ENCODE measurements at regions not wholly inside any gene's neighbourhood (a gene's known extent, or its start where the extent isn't known, plus 50 kb on each side); places are given as distances from the start of the nearest gene placed in this dataset.

- Histone ChIP-seq H3K27me3 (ENCODE audit: control insufficient read depth in 2 of 2, insufficient read depth in 2 of 2, low read length in 2 of 2) (no peaks in the 10 kb centered on the region), H3K27ac (ENCODE audit: insufficient read depth, low read depth, low read length) (no peak overlapping the region), H3K4me3 (replicated peaks in 1 of 3; ENCODE audit: insufficient read depth in 1 of 3, low read depth in 1 of 3, low read length in 3 of 3) (no peak overlapping the region), H3K79me2 (ENCODE audit: control insufficient read depth, insufficient read depth, low read length) (no peaks in the 10 kb centered on the region), H3K4me2 (ENCODE audit: insufficient read depth, low read length) (no peak overlapping the region), H3K4me1 (ENCODE audit: control insufficient read depth, extremely low read depth, insufficient read depth, low read length) (no peaks in the 10 kb centered on the region), H3K36me3 (ENCODE audit: control insufficient read depth in 2 of 2, extremely low read depth in 1 of 2, insufficient read depth in 2 of 2, low read length in 2 of 2) (no peaks in the 10 kb centered on the region), H3K9me3 (replicated peaks; ENCODE audit: control insufficient read depth, insufficient read depth, low read length) (no peaks in the 10 kb centered on the region), H3K9ac (replicated peaks; ENCODE audit: extremely low read depth, insufficient read depth, low read length) (no peak overlapping the region), H2AFZ (ENCODE audit: low read depth, low read length) (no peak overlapping the region), H3K9me1 (replicated peaks; ENCODE audit: control insufficient read depth, extremely low read depth, insufficient read depth, low read length) (no peaks in the 10 kb centered on the region), H4K20me1 (replicated peaks; ENCODE audit: control insufficient read depth, extremely low read depth, insufficient read depth, low read length) (no peaks in the 10 kb centered on the region)
- TF ChIP-seq POLR2A (IDR thresholded peaks at IDR 0.05; ENCODE audit: low read depth, low read length) (no peak), MAX (IDR thresholded peaks at IDR 0.05; ENCODE audit: insufficient read depth, insufficient read length) (no peak), FOS (IDR thresholded peaks at IDR 0.05; ENCODE audit: borderline replicate concordance, insufficient read depth, low read length) (no peak), MYC (IDR thresholded peaks at IDR 0.05; ENCODE audit: low read depth, low read length) (no peak), POLR2AphosphoS5 (IDR thresholded peaks at IDR 0.05; ENCODE audit: insufficient read depth, low read depth, low read length) (no peak), GATA2 (IDR thresholded peaks at IDR 0.05; ENCODE audit: insufficient read depth, insufficient read length, low read depth, low read length) (no peak), EZH2 (IDR thresholded peaks at IDR 0.05; ENCODE audit: borderline replicate concordance, low read depth, low read length, severe bottlenecking) (no peak), CTCF (IDR thresholded peaks at IDR 0.05; ENCODE audit: extremely low read depth in 1 of 2, insufficient read depth in 1 of 2, low read depth in 1 of 2, low read length in 2 of 2) (no peak), JUN (IDR thresholded peaks at IDR 0.05; ENCODE audit: borderline replicate concordance, insufficient read depth, insufficient read length, low read depth) (no peak)
- dilution Hi-C loops (cut with MboI; ENCODE audit: extremely low pct_ligation_motif_present, low sequenced_read_pairs), result no loop called here
- CTCF ChIA-PET, result no interaction called here
- FAIRE-seq (no peak), DNase-seq (ENCODE audit: low read depth, low spot score) (no peak)
- intact Hi-C loops (cut with micrococcal nuclease), result no loop called here
- no TSS peak for BruUV-seq (replicated peaks)
- POLR2A ChIA-PET, result no interaction called here
Measured at GRCh38 chr13:44784708-44785080, 204.6 kb downstream of the NUFIP1 start.
